WTC11 (cell line): ENCODE measurements at regions not wholly inside any gene's neighbourhood (a gene's known extent, or its start where the extent isn't known, plus 50 kb on each side); places are given as distances from the start of the nearest gene placed in this dataset.

Experiments
- ATF3 ChIP-seq: sonication (generic); formaldehyde crosslinking; conservative IDR thresholded peaks from 2 replicates; pipeline ENCODE4 v1.8.1; 2022; ENCODE audit warnings: mild to moderate bottlenecking, missing genetic modification reagents
- CTCF ChIP-seq: fragments of 200-600 bp; IDR thresholded peaks from 2 replicates; pipeline ENCODE4 v1.8.0; 2022; ENCODE audit warnings: antibody characterized with exemption
- ESRRA ChIP-seq: sonication (generic); formaldehyde crosslinking; IDR thresholded peaks from 2 replicates; pipeline ENCODE4 v1.8.1; 2022; ENCODE audit warnings: mild to moderate bottlenecking, missing genetic modification reagents, borderline replicate concordance
- FOXJ3 ChIP-seq: sonication (generic); formaldehyde crosslinking; IDR thresholded peaks from 2 replicates; pipeline ENCODE4 v1.9.0; 2021; ENCODE audit warnings: missing genetic modification reagents, mild to moderate bottlenecking, borderline replicate concordance
- MAX ChIP-seq: sonication (generic); formaldehyde crosslinking; IDR thresholded peaks from 2 replicates; pipeline ENCODE4 v1.8.0; 2022; ENCODE audit warnings: mild to moderate bottlenecking, missing genetic modification reagents
- MLX ChIP-seq: sonication (generic); formaldehyde crosslinking; IDR thresholded peaks from 2 replicates; pipeline ENCODE4 v1.8.1; 2023; ENCODE audit warnings: mild to moderate bottlenecking, missing genetic modification reagents, moderate library complexity
- PRRX2 ChIP-seq: fragments of 250-450 bp; sonication (Bioruptor Pico); IDR thresholded peaks from 2 replicates; pipeline ENCODE4 v1.8.0; 2021; ENCODE audit warnings: mild to moderate bottlenecking
- USF1 ChIP-seq: sonication (generic); formaldehyde crosslinking; IDR thresholded peaks from 2 replicates; pipeline ENCODE4 v1.8.0; 2022; ENCODE audit warnings: mild to moderate bottlenecking, missing genetic modification reagents
- USF2 ChIP-seq: sonication (generic); formaldehyde crosslinking; IDR thresholded peaks from 2 replicates; pipeline ENCODE4 v1.8.1; 2023; ENCODE audit warnings: mild to moderate bottlenecking, missing genetic modification reagents, moderate library complexity

GRCh38 chr10:43867667-43868565 is 219.2 kb upstream of the ZNF32 start:
- TF ChIP-seq CTCF (no peak), FOXJ3 (no peak), USF2 (no peak), MAX (CRISPR knock-in tag) (no peak), ATF3 (CRISPR knock-in tag) (no peak), ESRRA (CRISPR knock-in tag) (no peak), PRRX2 (no peak), USF1 (CRISPR knock-in tag) (no peak), MLX (CRISPR knock-in tag) (no peak)
